H9 (cell line): ENCODE measurements at regions not wholly inside any gene's neighbourhood (a gene's known extent, or its start where the extent isn't known, plus 50 kb on each side); places are given as distances from the start of the nearest gene placed in this dataset.
A peak's percentile ranks its signal among the peaks of the same experiment; 100 is the strongest.

Source experiments
- DNase-seq: peaks from one replicate; pipeline ENCODE4 v3.0.0-alpha.2; 2017
- H2AFZ ChIP-seq: one replicate; pipeline ENCODE4 v1.6.1; 2013; ENCODE audit warnings: mild to moderate bottlenecking, low read length, control low read depth, moderate library complexity
- H2AK5ac ChIP-seq: 2 replicates; pipeline ENCODE4 v1.6.1; 2013; ENCODE audit warnings: low read length, control low read depth, mixed read lengths; ENCODE audit not compliant: insufficient read length
- H2BK120ac ChIP-seq: one replicate; pipeline ENCODE4 v1.6.1; 2013; ENCODE audit warnings: low read depth, mild to moderate bottlenecking, low read length, control low read depth, inconsistent platforms; ENCODE audit not compliant: poor library complexity, severe bottlenecking
- H2BK12ac ChIP-seq: 2 replicates; pipeline ENCODE4 v1.6.1; 2013; ENCODE audit warnings: low read length, control low read depth, mixed read lengths, low read depth; ENCODE audit not compliant: insufficient read length
- H2BK15ac ChIP-seq: 2 replicates; pipeline ENCODE4 v1.6.1; 2013; ENCODE audit warnings: low read depth, low read length, control low read depth
- H2BK20ac ChIP-seq: one replicate; pipeline ENCODE4 v1.6.1; 2013; ENCODE audit warnings: low read depth, mild to moderate bottlenecking, low read length, control low read depth, inconsistent platforms; ENCODE audit not compliant: poor library complexity, severe bottlenecking
- H2BK5ac ChIP-seq: 2 replicates; pipeline ENCODE4 v1.6.1; 2013; ENCODE audit warnings: low read length, control low read depth, mixed read lengths; ENCODE audit not compliant: insufficient read length
- H3K14ac ChIP-seq: 2 replicates; pipeline ENCODE4 v1.6.1; 2013; ENCODE audit warnings: low read length, control low read depth; ENCODE audit not compliant: insufficient read depth
- H3K18ac ChIP-seq: 2 replicates; pipeline ENCODE4 v1.6.1; 2013; ENCODE audit warnings: low read depth, mild to moderate bottlenecking, mixed read lengths, low read length, control low read depth; ENCODE audit not compliant: insufficient read length
- H3K23ac ChIP-seq: 2 replicates; pipeline ENCODE4 v1.6.1; 2013; ENCODE audit warnings: low read length, control low read depth, mixed read lengths, low read depth; ENCODE audit not compliant: insufficient read length
- H3K23me2 ChIP-seq: 2 replicates; pipeline ENCODE4 v1.6.1; 2013; ENCODE audit warnings: low read depth, mild to moderate bottlenecking, mixed read lengths, low read length, control low read depth; ENCODE audit not compliant: insufficient read length, poor library complexity, severe bottlenecking
- H3K27ac ChIP-seq: 2 replicates; pipeline ENCODE4 v1.5.1; 2013; ENCODE audit warnings: low read length, control low read depth, mixed read lengths, low read depth; ENCODE audit not compliant: insufficient read length
- H3K27me3 ChIP-seq: 2 replicates; pipeline ENCODE4 v1.6.1; 2013; ENCODE audit warnings: low read length, control low read depth, inconsistent platforms; ENCODE audit not compliant: insufficient read depth
- H3K4ac ChIP-seq: 2 replicates; pipeline ENCODE4 v1.6.1; 2013; ENCODE audit warnings: low read depth, mild to moderate bottlenecking, control low read depth, inconsistent platforms, low read length, moderate library complexity
- H3K4me1 ChIP-seq: 2 replicates; pipeline ENCODE4 v1.6.1; 2013; ENCODE audit warnings: low read length, control low read depth, inconsistent platforms; ENCODE audit not compliant: insufficient read depth
- H3K4me2 ChIP-seq: 2 replicates; pipeline ENCODE4 v1.6.1; 2013; ENCODE audit warnings: low read length, control low read depth, mixed read lengths; ENCODE audit not compliant: insufficient read length, insufficient read depth
- H3K56ac ChIP-seq: 2 replicates; pipeline ENCODE4 v1.6.1; 2013; ENCODE audit warnings: low read depth, mild to moderate bottlenecking, mixed read lengths, low read length, control low read depth; ENCODE audit not compliant: insufficient read length
- H3K79me1 ChIP-seq: 2 replicates; pipeline ENCODE4 v1.6.1; 2013; ENCODE audit warnings: low read depth, mild to moderate bottlenecking, moderate library complexity, low read length, control low read depth, inconsistent platforms; ENCODE audit not compliant: insufficient read depth, poor library complexity, severe bottlenecking
- H3K79me2 ChIP-seq: 2 replicates; pipeline ENCODE4 v1.6.1; 2013; ENCODE audit warnings: low read length, control low read depth, inconsistent platforms; ENCODE audit not compliant: insufficient read depth
- H3K9ac ChIP-seq: 2 replicates; pipeline ENCODE4 v1.6.1; 2013; ENCODE audit warnings: low read length, control low read depth, mixed read lengths; ENCODE audit not compliant: insufficient read length; ENCODE audit errors: extremely low read depth
- H3K9me3 ChIP-seq: one replicate; pipeline ENCODE4 v1.6.1; 2013; ENCODE audit warnings: low read depth, low read length, inconsistent platforms; ENCODE audit not compliant: control insufficient read depth
- H3T11ph ChIP-seq: one replicate; pipeline ENCODE4 v1.6.1; 2013; ENCODE audit warnings: mild to moderate bottlenecking, low read length, control low read depth, inconsistent platforms
- H4K20me1 ChIP-seq: one replicate; pipeline ENCODE4 v1.6.1; 2013; ENCODE audit not compliant: control insufficient read depth, insufficient read length, insufficient read depth
- H4K5ac ChIP-seq: 2 replicates; pipeline ENCODE4 v1.6.1; 2013; ENCODE audit warnings: low read depth, mild to moderate bottlenecking, mixed read lengths, low read length, control low read depth; ENCODE audit not compliant: insufficient read length
- H4K8ac ChIP-seq: replicated peaks from 2 replicates; pipeline ENCODE4 v1.6.1; 2013; ENCODE audit warnings: low read length, control low read depth, mixed read lengths, low read depth; ENCODE audit not compliant: insufficient read length
- H4K91ac ChIP-seq: 2 replicates; pipeline ENCODE4 v1.6.1; 2013; ENCODE audit warnings: low read depth, mild to moderate bottlenecking, moderate library complexity, mixed read lengths, low read length, control low read depth; ENCODE audit not compliant: insufficient read length
- H3K27ac Mint-ChIP-seq, 3 experiments: 2 replicates in 2 of 3; 3 replicates in 1 of 3; pipeline ENCODE4 v1.8.0; 2020 to 2021; ENCODE audit warnings: mixed read lengths in 3 of 3, mild to moderate bottlenecking in 1 of 3, moderate library complexity in 1 of 3
- H3K27me3 Mint-ChIP-seq: 2 replicates; pipeline ENCODE4 v1.8.0; 2021; ENCODE audit warnings: low read depth, mild to moderate bottlenecking, moderate library complexity, mixed read lengths
- H3K36me3 Mint-ChIP-seq, 3 experiments: 2 replicates in 2 of 3; 3 replicates in 1 of 3; pipeline ENCODE4 v1.8.0; 2020 to 2021; ENCODE audit warnings: low read depth in 3 of 3, mixed read lengths in 3 of 3; ENCODE audit not compliant: insufficient read depth in 1 of 3
- H3K4me1 Mint-ChIP-seq, 2 experiments: 2 replicates each; pipeline ENCODE4 v1.8.0; 2020; ENCODE audit warnings: mixed read lengths in 2 of 2
- H3K4me3 Mint-ChIP-seq, 2 experiments: 2 replicates in 1 of 2; 3 replicates in 1 of 2; pipeline ENCODE4 v1.8.0; 2020 to 2021; ENCODE audit warnings: mild to moderate bottlenecking in 2 of 2, mixed read lengths in 2 of 2, moderate library complexity in 1 of 2
- H3K9me3 Mint-ChIP-seq, 2 experiments: 2 replicates in 1 of 2; 3 replicates in 1 of 2; pipeline ENCODE4 v1.8.0; 2020; ENCODE audit warnings: mild to moderate bottlenecking in 2 of 2, mixed read lengths in 2 of 2, moderate library complexity in 1 of 2
- CTCF ChIP-seq: fragments of 200-600 bp; sonication (generic); conservative IDR thresholded peaks from 3 replicates; pipeline ENCODE4 v1.8.0; 2021; ENCODE audit warnings: antibody characterized with exemption, mild to moderate bottlenecking
- WGBS: extraction: QIAGEN DNeasy Blood & Tissue Kit; methylation state at CpG from one replicate; pipeline ENCODE4 v1.1.7; 2013; ENCODE audit warnings: missing lambda C conversion rate, low lambda C conversion rate, mixed read lengths; ENCODE audit not compliant: insufficient read length; ENCODE audit errors: extremely low coverage; 5-methylcytosine and 5-hydroxymethylcytosine counted together

DNA sequence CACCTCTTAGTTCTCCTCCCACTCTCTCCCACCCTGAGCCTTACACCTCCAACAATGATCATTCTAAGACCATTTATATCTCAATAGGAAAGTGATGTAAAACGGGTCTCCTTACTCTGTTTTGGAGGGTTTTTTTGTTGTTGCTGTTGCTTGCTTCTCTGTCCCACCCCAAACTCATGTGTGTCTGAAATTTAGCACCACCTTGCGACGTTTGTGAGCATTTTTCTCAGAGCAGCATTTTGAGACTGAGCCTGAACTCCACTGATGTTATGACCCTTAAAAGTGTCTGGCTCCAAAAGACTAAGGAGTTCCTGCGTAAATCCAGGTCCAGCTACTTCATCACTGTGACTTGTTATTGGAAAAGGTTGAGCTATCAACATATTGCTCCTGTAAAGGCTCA is 155.0 kb downstream of the DAD1 start:
- Mint-ChIP-seq H3K27me3 (no peaks in the 10 kb centered on the region; the same call in 1 of the 2 replicates), H3K27ac (no peak overlapping the region; a peak in 1 of 7 replicates), H3K4me3 (no peak overlapping the region), H3K4me1 (peaks cover 0 to 4% of the 10 kb centered on the region in 2 experiments; a peak in 1 of 4 replicates), H3K36me3 (no peaks in the 10 kb centered on the region), H3K9me3 (no peaks in the 10 kb centered on the region)
- H3K23ac ChIP-seq, result no peak overlapping the region
- H2BK120ac ChIP-seq, result no peak overlapping the region
- WGBS, result no CpG with 5 or more reads among the region's 4 CpGs
- no peaks in the 10 kb centered on the region for H3K79me1 ChIP-seq
- TF ChIP-seq CTCF, result peak; percentile 39; the same call in 1 of the 3 replicates
- H4K5ac ChIP-seq, result no peak overlapping the region
- no peak overlapping the region for H3K4me2 ChIP-seq
- H3K79me2 ChIP-seq, result no peaks in the 10 kb centered on the region
- H3K27ac ChIP-seq, result no peak overlapping the region
- no peak overlapping the region for H3K4ac ChIP-seq
- no peak overlapping the region for H4K91ac ChIP-seq
- 0 out of 2 replicates have a peak, but pooled peaks cover 2% of the 10 kb centered on the region for H3K27me3 ChIP-seq
- no peak overlapping the region for H3K14ac ChIP-seq
- H3K9me3 ChIP-seq, result no peaks in the 10 kb centered on the region
- H3K9ac ChIP-seq, result no peak overlapping the region
- no peak for DNase-seq
- H2BK20ac ChIP-seq, result no peak overlapping the region
- H4K8ac ChIP-seq, result no peak overlapping the region
- no peak overlapping the region for H2AK5ac ChIP-seq
- no peak overlapping the region for H2BK5ac ChIP-seq
- no peaks in the 10 kb centered on the region for H3K4me1 ChIP-seq
- no peak overlapping the region for H3K18ac ChIP-seq
- no peaks in the 10 kb centered on the region for H4K20me1 ChIP-seq
- no peak overlapping the region for H2AFZ ChIP-seq
- no peak overlapping the region for H2BK15ac ChIP-seq
- H3K23me2 ChIP-seq, result no peaks in the 10 kb centered on the region
- H2BK12ac ChIP-seq, result no peak overlapping the region
- no peak overlapping the region for H3T11ph ChIP-seq
- H3K56ac ChIP-seq, result no peak overlapping the region
